ENCODE measurements at regions not wholly inside any gene's neighbourhood (a gene's known extent, or its start where the extent isn't known, plus 50 kb on each side); places are given as distances from the start of the nearest gene placed in this dataset.

DNA sequence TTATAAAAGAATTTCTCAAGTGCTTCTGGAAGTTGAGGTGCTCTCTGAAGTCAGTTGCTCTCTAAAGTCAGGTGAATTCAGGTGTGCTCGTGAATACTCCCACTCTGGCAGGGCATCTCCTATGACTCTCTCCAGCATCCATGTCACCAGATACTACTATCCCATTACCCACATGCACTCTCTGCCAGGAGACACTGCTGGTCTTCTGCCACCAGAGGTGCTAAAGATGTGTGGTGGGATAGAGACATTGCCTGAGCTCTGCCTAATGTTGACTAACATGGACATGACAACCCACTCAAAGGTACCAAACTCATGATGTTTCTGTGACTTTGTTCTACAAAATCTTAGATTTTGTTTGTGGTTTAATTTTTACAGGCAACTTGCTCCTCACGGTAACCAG, 106.4 kb upstream of the HNRNPA3 start:
- no peak overlapping the region for H3K4me3 ChIP-seq (ENCODE audit: low read depth, low read length)
- TF ChIP-seq, protein P1, sequence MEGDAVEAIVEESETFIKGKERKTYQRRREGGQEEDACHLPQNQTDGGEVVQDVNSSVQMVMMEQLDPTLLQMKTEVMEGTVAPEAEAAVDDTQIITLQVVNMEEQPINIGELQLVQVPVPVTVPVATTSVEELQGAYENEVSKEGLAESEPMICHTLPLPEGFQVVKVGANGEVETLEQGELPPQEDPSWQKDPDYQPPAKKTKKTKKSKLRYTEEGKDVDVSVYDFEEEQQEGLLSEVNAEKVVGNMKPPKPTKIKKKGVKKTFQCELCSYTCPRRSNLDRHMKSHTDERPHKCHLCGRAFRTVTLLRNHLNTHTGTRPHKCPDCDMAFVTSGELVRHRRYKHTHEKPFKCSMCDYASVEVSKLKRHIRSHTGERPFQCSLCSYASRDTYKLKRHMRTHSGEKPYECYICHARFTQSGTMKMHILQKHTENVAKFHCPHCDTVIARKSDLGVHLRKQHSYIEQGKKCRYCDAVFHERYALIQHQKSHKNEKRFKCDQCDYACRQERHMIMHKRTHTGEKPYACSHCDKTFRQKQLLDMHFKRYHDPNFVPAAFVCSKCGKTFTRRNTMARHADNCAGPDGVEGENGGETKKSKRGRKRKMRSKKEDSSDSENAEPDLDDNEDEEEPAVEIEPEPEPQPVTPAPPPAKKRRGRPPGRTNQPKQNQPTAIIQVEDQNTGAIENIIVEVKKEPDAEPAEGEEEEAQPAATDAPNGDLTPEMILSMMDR (IDR thresholded peaks at IDR 0.05; ENCODE audit: borderline replicate concordance, insufficient read depth, low read depth, low read length) = peak; percentile 49; the same call in 1 of the 2 replicates

DNA sequence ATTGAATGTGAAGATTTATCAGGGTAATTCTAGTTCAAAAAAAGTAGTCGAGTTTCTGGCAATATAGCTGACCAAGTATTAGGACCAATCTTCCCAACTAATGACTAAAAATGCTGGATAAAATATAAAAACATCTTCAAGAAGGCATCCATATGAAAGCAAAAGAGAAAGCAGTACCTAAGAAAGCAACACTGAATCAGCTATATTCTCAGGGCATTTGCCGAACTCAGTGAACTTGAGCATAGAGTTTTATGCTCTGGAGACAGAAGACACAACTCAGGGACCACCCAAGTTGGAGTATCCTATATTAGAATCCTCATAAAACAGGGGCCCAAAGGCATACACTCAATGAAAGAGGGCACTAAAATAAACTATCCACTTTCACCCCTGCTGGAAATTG, 103.7 kb upstream of the HNRNPA3 start:
- TF ChIP-seq, protein P1 (IDR thresholded peaks at IDR 0.05; ENCODE audit: borderline replicate concordance, insufficient read depth, low read depth, low read length) = no peak
- H3K4me3 ChIP-seq (ENCODE audit: low read depth, low read length) = no peak overlapping the region

DNA sequence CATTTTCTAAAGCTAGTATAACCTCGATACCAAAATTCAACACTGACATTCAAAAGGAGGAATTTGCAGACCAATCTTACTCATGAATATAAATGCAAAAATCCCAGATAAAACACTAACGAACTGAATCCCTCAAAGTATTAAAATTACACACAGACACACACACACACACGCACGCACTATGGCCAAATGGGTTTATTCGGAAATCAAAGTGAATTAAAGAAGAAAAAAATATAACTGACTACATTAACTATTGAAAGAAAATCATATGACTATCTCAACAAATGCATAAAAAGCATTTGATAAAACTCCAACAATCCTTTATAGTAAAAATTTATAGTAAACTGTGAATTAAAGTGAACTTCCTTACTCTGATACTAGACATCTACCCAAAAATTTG, 97.9 kb upstream of the HNRNPA3 start:
- no peak overlapping the region for H3K4me3 ChIP-seq (ENCODE audit: low read depth, low read length)
- TF ChIP-seq, protein P1 (IDR thresholded peaks at IDR 0.05; ENCODE audit: borderline replicate concordance, insufficient read depth, low read depth, low read length) = no peak

DNA sequence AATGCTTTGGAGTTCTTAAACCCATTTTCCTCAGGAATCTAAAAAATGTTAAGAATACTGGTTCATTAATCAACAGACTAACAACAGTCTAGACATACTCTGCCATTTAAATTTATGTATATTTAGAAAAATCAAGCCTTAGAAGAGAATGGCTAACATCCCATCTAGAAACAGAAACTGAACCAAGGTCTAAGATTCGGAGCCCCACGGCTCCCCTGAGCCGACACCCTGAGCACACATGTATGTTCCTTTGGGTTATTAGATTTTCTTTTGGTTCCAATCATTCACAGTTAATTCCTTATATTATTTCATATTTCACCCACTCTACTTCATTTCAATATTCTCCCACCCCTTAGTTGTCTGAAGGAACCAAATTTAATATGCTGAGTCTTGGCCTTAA, 94.8 kb upstream of the HNRNPA3 start:
- H3K4me3 ChIP-seq (ENCODE audit: low read depth, low read length) = no peak overlapping the region
- TF ChIP-seq, protein P1 (IDR thresholded peaks at IDR 0.05; ENCODE audit: borderline replicate concordance, insufficient read depth, low read depth, low read length) = no peak

DNA sequence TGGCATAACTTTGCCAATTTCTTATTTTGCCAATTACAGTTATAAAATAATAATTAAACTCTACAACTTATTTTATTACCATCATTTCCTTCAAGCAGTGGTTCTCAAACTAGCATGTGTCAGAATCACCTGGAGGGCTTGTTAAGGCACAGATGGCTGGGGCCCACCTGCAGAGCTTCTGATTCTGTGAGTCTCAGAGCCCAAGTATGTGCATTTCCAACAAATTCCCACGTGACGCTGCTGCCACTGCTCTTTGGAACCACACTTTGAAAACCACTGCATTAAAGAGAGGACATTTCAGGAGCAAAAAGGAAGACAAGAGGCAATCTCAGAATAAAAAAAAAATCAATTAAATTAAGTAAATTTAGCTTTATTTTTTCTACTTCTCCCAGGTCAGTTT, 94.0 kb upstream of the HNRNPA3 start:
- H3K4me3 ChIP-seq (ENCODE audit: low read depth, low read length) = no peak overlapping the region
- TF ChIP-seq, protein P1 (IDR thresholded peaks at IDR 0.05; ENCODE audit: borderline replicate concordance, insufficient read depth, low read depth, low read length) = no peak

DNA sequence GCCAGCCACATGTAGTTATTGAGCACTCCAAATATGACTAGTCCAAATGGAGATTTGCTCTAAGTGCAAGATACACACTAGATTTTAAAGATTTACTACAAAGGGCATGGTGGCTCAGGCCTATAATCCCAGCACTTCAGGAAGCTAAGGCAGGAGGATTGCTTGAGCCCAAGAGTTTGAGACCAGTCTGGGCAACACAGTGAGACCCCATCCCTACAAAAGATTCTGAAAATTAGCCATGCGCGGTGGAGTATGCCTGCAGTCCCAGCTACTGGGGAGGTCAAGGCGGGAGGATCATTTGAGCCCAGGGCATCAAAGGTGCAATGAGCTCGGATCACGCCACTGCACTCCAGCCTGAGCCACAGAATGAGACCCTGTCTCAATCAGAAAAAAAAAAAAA, 93.5 kb upstream of the HNRNPA3 start:
- TF ChIP-seq, protein P1 (IDR thresholded peaks at IDR 0.05; ENCODE audit: borderline replicate concordance, insufficient read depth, low read depth, low read length) = no peak
- H3K4me3 ChIP-seq (ENCODE audit: low read depth, low read length) = no peak overlapping the region

DNA sequence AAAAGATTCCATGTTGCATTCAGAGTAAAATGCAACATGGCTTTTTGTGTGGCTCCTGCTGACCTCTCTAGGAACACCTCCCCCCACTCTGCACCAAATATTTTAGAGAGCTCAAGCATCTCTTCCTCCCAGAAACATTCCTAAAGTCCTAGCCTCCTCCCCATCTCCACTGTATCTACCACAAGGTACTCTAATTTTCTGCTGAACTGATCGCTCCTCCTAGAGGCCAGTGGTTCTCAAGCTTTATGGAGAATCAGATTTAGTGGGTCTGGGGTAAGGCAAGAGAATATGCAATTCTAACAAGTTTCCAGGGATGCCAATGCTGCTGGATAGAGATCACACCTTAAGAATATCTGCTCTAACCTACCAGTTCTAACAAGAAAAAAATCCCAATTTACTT, 89.5 kb upstream of the HNRNPA3 start:
- H3K4me3 ChIP-seq (ENCODE audit: low read depth, low read length) = no peak overlapping the region
- TF ChIP-seq, protein P1 (IDR thresholded peaks at IDR 0.05; ENCODE audit: borderline replicate concordance, insufficient read depth, low read depth, low read length) = no peak

All from GM12875 (cell line).